Gastroesophageal sphincter (tissue), 3 donors: ENCODE measurements at regions not wholly inside any gene's neighbourhood (a gene's known extent, or its start where the extent isn't known, plus 50 kb on each side); places are given as distances from the start of the nearest gene placed in this dataset.

Experiments used
- EP300 ChIP-seq: sonication (generic); formaldehyde crosslinking; IDR thresholded peaks from one replicate; pipeline ENCODE4 v1.6.1; 2017; ENCODE audit warnings: antibody characterized with exemption, mild to moderate bottlenecking
- POLR2A ChIP-seq, 2 donors: fragments of 450-650 bp; IDR thresholded peaks; one replicate each; pipeline ENCODE4 v1.6.1; 2017; ENCODE audit warnings: antibody characterized with exemption in 2 of 2, mild to moderate bottlenecking in 2 of 2, moderate library complexity in 1 of 2
- TF ChIP-seq, protein P1 (sequence below), 4 experiments: fragments of 200-600 bp in 2 of 4; fragments of 450-650 bp in 2 of 4; sonication (generic) in 1 of 4; IDR thresholded peaks; one replicate each; pipeline ENCODE4 v1.5.1; 2017 to 2019; ENCODE audit warnings: antibody characterized with exemption in 4 of 4, mild to moderate bottlenecking in 2 of 4, moderate library complexity in 2 of 4

- no peak for TF ChIP-seq POLR2A (IDR thresholded peaks at IDR 0.05)
- TF ChIP-seq, protein P1, sequence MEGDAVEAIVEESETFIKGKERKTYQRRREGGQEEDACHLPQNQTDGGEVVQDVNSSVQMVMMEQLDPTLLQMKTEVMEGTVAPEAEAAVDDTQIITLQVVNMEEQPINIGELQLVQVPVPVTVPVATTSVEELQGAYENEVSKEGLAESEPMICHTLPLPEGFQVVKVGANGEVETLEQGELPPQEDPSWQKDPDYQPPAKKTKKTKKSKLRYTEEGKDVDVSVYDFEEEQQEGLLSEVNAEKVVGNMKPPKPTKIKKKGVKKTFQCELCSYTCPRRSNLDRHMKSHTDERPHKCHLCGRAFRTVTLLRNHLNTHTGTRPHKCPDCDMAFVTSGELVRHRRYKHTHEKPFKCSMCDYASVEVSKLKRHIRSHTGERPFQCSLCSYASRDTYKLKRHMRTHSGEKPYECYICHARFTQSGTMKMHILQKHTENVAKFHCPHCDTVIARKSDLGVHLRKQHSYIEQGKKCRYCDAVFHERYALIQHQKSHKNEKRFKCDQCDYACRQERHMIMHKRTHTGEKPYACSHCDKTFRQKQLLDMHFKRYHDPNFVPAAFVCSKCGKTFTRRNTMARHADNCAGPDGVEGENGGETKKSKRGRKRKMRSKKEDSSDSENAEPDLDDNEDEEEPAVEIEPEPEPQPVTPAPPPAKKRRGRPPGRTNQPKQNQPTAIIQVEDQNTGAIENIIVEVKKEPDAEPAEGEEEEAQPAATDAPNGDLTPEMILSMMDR (IDR thresholded peaks at IDR 0.05) = no peak
- TF ChIP-seq EP300 = no peak
Observed at GRCh38 chr3:38957296-38957695, 94.4 kb downstream of the SCN11A start.
